ENCODE measurements at regions not wholly inside any gene's neighbourhood (a gene's known extent, or its start where the extent isn't known, plus 50 kb on each side); places are given as distances from the start of the nearest gene placed in this dataset.

- CTCF ChIA-PET: no interaction called here
- intact Hi-C loops (cut with micrococcal nuclease; ENCODE audit: unreplicated experiment): no loop called here
- TF ChIP-seq, protein P1, sequence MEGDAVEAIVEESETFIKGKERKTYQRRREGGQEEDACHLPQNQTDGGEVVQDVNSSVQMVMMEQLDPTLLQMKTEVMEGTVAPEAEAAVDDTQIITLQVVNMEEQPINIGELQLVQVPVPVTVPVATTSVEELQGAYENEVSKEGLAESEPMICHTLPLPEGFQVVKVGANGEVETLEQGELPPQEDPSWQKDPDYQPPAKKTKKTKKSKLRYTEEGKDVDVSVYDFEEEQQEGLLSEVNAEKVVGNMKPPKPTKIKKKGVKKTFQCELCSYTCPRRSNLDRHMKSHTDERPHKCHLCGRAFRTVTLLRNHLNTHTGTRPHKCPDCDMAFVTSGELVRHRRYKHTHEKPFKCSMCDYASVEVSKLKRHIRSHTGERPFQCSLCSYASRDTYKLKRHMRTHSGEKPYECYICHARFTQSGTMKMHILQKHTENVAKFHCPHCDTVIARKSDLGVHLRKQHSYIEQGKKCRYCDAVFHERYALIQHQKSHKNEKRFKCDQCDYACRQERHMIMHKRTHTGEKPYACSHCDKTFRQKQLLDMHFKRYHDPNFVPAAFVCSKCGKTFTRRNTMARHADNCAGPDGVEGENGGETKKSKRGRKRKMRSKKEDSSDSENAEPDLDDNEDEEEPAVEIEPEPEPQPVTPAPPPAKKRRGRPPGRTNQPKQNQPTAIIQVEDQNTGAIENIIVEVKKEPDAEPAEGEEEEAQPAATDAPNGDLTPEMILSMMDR (conservative IDR thresholded peaks at IDR 0.05): no peak
- TF ChIP-seq EZH2 (IDR thresholded peaks at IDR 0.05; ENCODE audit: low read depth): no peak
Observed at GRCh38 chr6:92934625-92935024, 484.7 kb downstream of the EPHA7 start.

DNA sequence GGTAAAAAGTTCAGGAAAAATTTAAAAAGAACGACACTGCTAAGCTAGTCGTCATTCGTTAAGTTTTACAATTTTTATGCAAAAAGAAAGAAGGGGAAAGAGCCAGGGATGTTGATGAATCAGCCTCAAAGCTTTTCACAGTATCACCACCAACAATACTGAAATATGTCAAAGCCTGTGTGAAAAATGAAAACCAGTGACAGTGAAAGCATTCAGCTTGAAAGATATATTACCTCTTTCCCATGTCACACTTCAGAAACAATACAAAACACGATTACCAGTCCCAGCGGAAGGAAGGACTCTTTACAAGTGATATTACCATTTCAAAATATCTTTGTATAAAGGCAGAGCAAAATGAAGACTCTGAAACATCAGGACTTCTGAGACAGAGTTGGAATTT, 489.2 kb downstream of the EPHA7 start:
- no peaks in the 10 kb centered on the region for H3K36me3 ChIP-seq (ENCODE audit: low read depth)
- H2AFZ ChIP-seq: no peak overlapping the region
- no TSS peak for BruUV-seq (replicated peaks)
- TF ChIP-seq EZH2 (IDR thresholded peaks at IDR 0.05; ENCODE audit: low read depth): no peak
- TF ChIP-seq, protein P1 (conservative IDR thresholded peaks at IDR 0.05): no peak
- no peak overlapping the region for H3K27ac ChIP-seq
- H3K4me1 ChIP-seq (replicated peaks; ENCODE audit: insufficient read depth): no peaks in the 10 kb centered on the region
- no peaks in the 10 kb centered on the region for H4K20me1 ChIP-seq (ENCODE audit: insufficient read depth)
- no peak overlapping the region for H3K4me2 ChIP-seq
- no peak for DNase-seq
- no peak overlapping the region for H3K4me3 ChIP-seq
- no peaks in the 10 kb centered on the region for H3F3A ChIP-seq (ENCODE audit: insufficient read depth, low read depth)
- no peaks in the 10 kb centered on the region for H3K27me3 ChIP-seq (ENCODE audit: insufficient read depth, low read depth)
- intact Hi-C loops (cut with micrococcal nuclease; ENCODE audit: unreplicated experiment): no loop called here
- no peaks in the 10 kb centered on the region for H3K9me3 ChIP-seq (ENCODE audit: insufficient read depth, low read depth)
- no peaks in the 10 kb centered on the region for H3K79me2 ChIP-seq (ENCODE audit: low read depth)
- POLR2A ChIA-PET (ENCODE audit: unreplicated experiment): no interaction called here
- CTCF ChIA-PET: no interaction called here
- no peaks in the 10 kb centered on the region for H3K9me2 ChIP-seq (ENCODE audit: insufficient read depth)

More at GRCh38 chr6:92934625-92935024, 484.7 kb downstream of the EPHA7 start:
- Histone ChIP-seq H3K4me2 (no peak overlapping the region), H3K27me3 (ENCODE audit: insufficient read depth, low read depth) (no peaks in the 10 kb centered on the region), H3K79me2 (ENCODE audit: low read depth) (no peaks in the 10 kb centered on the region), H3K9me3 (ENCODE audit: insufficient read depth, low read depth) (no peaks in the 10 kb centered on the region), H3K36me3 (ENCODE audit: low read depth) (no peaks in the 10 kb centered on the region), H3K9me2 (ENCODE audit: insufficient read depth) (no peaks in the 10 kb centered on the region), H4K20me1 (ENCODE audit: insufficient read depth) (no peaks in the 10 kb centered on the region), H3F3A (ENCODE audit: insufficient read depth, low read depth) (no peaks in the 10 kb centered on the region), H2AFZ (no peak overlapping the region), H3K4me1 (replicated peaks; ENCODE audit: insufficient read depth) (no peaks in the 10 kb centered on the region), H3K27ac (no peak overlapping the region), H3K4me3 (no peak overlapping the region)
- DNase-seq: no peak
- no TSS peak for BruUV-seq (replicated peaks)
- POLR2A ChIA-PET (ENCODE audit: unreplicated experiment): no interaction called here

- Histone ChIP-seq H3K27me3 (ENCODE audit: insufficient read depth, low read depth) (no peaks in the 10 kb centered on the region), H3F3A (ENCODE audit: insufficient read depth, low read depth) (no peaks in the 10 kb centered on the region), H4K20me1 (ENCODE audit: insufficient read depth) (no peaks in the 10 kb centered on the region), H3K79me2 (ENCODE audit: low read depth) (no peaks in the 10 kb centered on the region), H3K27ac (no peak overlapping the region), H3K4me3 (no peak overlapping the region), H3K9me3 (ENCODE audit: insufficient read depth, low read depth) (no peaks in the 10 kb centered on the region), H3K36me3 (ENCODE audit: low read depth) (no peaks in the 10 kb centered on the region), H3K9me2 (ENCODE audit: insufficient read depth) (no peaks in the 10 kb centered on the region), H3K4me2 (no peak overlapping the region), H3K4me1 (replicated peaks; ENCODE audit: insufficient read depth) (no peaks in the 10 kb centered on the region), H2AFZ (no peak overlapping the region)
- intact Hi-C loops (cut with micrococcal nuclease; ENCODE audit: unreplicated experiment): no loop called here
- DNase-seq: no peak
- TF ChIP-seq, protein P1 (conservative IDR thresholded peaks at IDR 0.05): no peak
- no peak for TF ChIP-seq EZH2 (IDR thresholded peaks at IDR 0.05; ENCODE audit: low read depth)
- ChIA-PET CTCF (no interaction called here), POLR2A (ENCODE audit: unreplicated experiment) (no interaction called here)
- BruUV-seq (replicated peaks): no TSS peak
Observed at GRCh38 chr6:92922216-92922806, 497.0 kb downstream of the EPHA7 start.
